ENCODE measurements at regions not wholly inside any gene's neighbourhood (a gene's known extent, or its start where the extent isn't known, plus 50 kb on each side); places are given as distances from the start of the nearest gene placed in this dataset.

GRCh38 chr12:124191966-124192365, 102.9 kb upstream of the RFLNA start:
- TF ChIP-seq SP1 (IDR thresholded peaks at IDR 0.05) (no peak), BHLHE40 (IDR thresholded peaks at IDR 0.05; ENCODE audit: borderline replicate concordance) (no peak), SUZ12 (IDR thresholded peaks at IDR 0.05) (no peak)

Measured in HEK293T (cell line).